SU-DHL-6 (cell line): ENCODE measurements at regions not wholly inside any gene's neighbourhood (a gene's known extent, or its start where the extent isn't known, plus 50 kb on each side); places are given as distances from the start of the nearest gene placed in this dataset.

Source experiments
- H2AFZ ChIP-seq: fragments of 200-600 bp; sonication (generic); 2 replicates; pipeline ENCODE4 v1.6.1; 2014; ENCODE audit warnings: low read depth, mild to moderate bottlenecking, moderate library complexity, mixed read lengths, antibody characterized with exemption, low read length; ENCODE audit not compliant: severe bottlenecking
- H3F3A ChIP-seq: fragments of 200-600 bp; shearing (Covaris generic); 2 replicates; pipeline ENCODE4 v1.6.0; 2016; ENCODE audit warnings: antibody characterized with exemption, mild to moderate bottlenecking; ENCODE audit not compliant: insufficient read depth
- H3K27ac ChIP-seq: fragments of 200-600 bp; sonication (generic); 2 replicates; pipeline ENCODE4 v1.5.1; 2016; ENCODE audit warnings: low read depth, mild to moderate bottlenecking, low read length, moderate library complexity, mixed read lengths
- H3K27me3 ChIP-seq: fragments of 200-600 bp; sonication (generic), shearing (Covaris generic); 2 replicates; pipeline ENCODE4 v1.6.0; 2014; ENCODE audit warnings: mild to moderate bottlenecking, low read length
- H3K36me3 ChIP-seq: fragments of 200-600 bp; sonication (generic); 2 replicates; pipeline ENCODE4 v1.6.1; 2014; ENCODE audit warnings: mild to moderate bottlenecking, low read length, mixed read lengths
- H3K4me2 ChIP-seq: fragments of 300-600, 200-600 bp; shearing (Covaris generic), sonication (generic); 2 replicates; pipeline ENCODE4 v1.6.0; 2014; ENCODE audit warnings: low read length, low read depth, mild to moderate bottlenecking; ENCODE audit not compliant: poor library complexity, severe bottlenecking
- H3K4me3 ChIP-seq: fragments of 200-600 bp; sonication (generic); 2 replicates; pipeline ENCODE4 v1.5.1; 2014; ENCODE audit warnings: antibody characterized with exemption, low read length, mild to moderate bottlenecking, mixed read lengths; ENCODE audit not compliant: insufficient read depth, poor library complexity, severe bottlenecking
- H3K79me2 ChIP-seq: fragments of 200-600 bp; sonication (generic); 2 replicates; pipeline ENCODE4 v1.6.1; 2014; ENCODE audit warnings: mild to moderate bottlenecking, low read length, moderate library complexity; ENCODE audit not compliant: insufficient read depth
- H3K9ac ChIP-seq: fragments of 200-600 bp; sonication (generic); 2 replicates; pipeline ENCODE4 v1.7.0; 2014; ENCODE audit warnings: mild to moderate bottlenecking, low read length
- H3K9me2 ChIP-seq: fragments of 200-600 bp; sonication (generic); replicated peaks from 2 replicates; pipeline ENCODE4 v1.6.1; 2014; ENCODE audit warnings: low read length; ENCODE audit not compliant: insufficient read depth
- H3K9me3 ChIP-seq: fragments of 200-600 bp; sonication (generic); 2 replicates; pipeline ENCODE4 v1.6.1; 2014; ENCODE audit warnings: low read length, mixed read lengths; ENCODE audit not compliant: insufficient read depth
- H4K20me1 ChIP-seq: fragments of 200-600 bp; sonication (generic); 2 replicates; pipeline ENCODE4 v1.6.1; 2014; ENCODE audit warnings: low read depth, mild to moderate bottlenecking, antibody characterized with exemption, low read length, moderate library complexity, mixed read lengths
- EZH2phosphoT487 ChIP-seq: fragments of 200-600 bp; sonication (generic), shearing (Covaris generic); conservative IDR thresholded peaks from 2 replicates; pipeline ENCODE4 v1.6.1; 2018; ENCODE audit warnings: mild to moderate bottlenecking, antibody characterized with exemption, low read length, moderate library complexity, mixed read lengths
- TF ChIP-seq, protein P1 (sequence below): fragments of 200-600 bp; sonication (generic); IDR thresholded peaks from one replicate; pipeline ENCODE4 v1.5.1; 2017; ENCODE audit warnings: antibody characterized with exemption, mild to moderate bottlenecking, low read length, moderate library complexity; ENCODE audit not compliant: insufficient read depth, poor library complexity, severe bottlenecking

DNA sequence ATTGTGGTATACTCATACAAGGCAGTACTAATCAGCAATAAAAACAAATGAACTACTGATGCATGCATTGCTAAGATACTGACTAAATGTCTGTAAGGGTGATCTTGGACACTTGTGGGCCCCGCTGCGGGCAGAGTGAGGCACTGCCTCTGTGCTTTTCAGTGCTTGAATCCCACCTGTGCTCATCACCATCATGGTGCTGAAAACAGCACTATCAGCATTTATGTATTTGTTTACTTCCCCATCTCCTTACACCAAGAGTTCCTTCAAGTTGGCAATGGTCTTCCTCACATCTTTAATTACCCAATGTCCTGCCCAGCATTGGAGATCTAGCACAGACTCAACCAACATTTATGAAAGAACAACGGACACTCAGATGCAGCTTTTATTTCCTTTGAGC is 193.7 kb upstream of the RFC3 start:
- H3K27ac ChIP-seq, result no peak overlapping the region
- H2AFZ ChIP-seq, result no peak overlapping the region
- H3K27me3 ChIP-seq, result no peaks in the 10 kb centered on the region
- no peaks in the 10 kb centered on the region for H3K9me2 ChIP-seq
- H3K79me2 ChIP-seq, result no peaks in the 10 kb centered on the region
- no peaks in the 10 kb centered on the region for H3K9me3 ChIP-seq
- H3F3A ChIP-seq, result no peaks in the 10 kb centered on the region
- H3K9ac ChIP-seq, result no peak overlapping the region
- H3K4me3 ChIP-seq, result no peak overlapping the region
- H3K4me2 ChIP-seq, result no peak overlapping the region
- no peak for TF ChIP-seq EZH2phosphoT487
- TF ChIP-seq, protein P1, sequence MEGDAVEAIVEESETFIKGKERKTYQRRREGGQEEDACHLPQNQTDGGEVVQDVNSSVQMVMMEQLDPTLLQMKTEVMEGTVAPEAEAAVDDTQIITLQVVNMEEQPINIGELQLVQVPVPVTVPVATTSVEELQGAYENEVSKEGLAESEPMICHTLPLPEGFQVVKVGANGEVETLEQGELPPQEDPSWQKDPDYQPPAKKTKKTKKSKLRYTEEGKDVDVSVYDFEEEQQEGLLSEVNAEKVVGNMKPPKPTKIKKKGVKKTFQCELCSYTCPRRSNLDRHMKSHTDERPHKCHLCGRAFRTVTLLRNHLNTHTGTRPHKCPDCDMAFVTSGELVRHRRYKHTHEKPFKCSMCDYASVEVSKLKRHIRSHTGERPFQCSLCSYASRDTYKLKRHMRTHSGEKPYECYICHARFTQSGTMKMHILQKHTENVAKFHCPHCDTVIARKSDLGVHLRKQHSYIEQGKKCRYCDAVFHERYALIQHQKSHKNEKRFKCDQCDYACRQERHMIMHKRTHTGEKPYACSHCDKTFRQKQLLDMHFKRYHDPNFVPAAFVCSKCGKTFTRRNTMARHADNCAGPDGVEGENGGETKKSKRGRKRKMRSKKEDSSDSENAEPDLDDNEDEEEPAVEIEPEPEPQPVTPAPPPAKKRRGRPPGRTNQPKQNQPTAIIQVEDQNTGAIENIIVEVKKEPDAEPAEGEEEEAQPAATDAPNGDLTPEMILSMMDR, result no peak
- no peaks in the 10 kb centered on the region for H4K20me1 ChIP-seq
- no peaks in the 10 kb centered on the region for H3K36me3 ChIP-seq

DNA sequence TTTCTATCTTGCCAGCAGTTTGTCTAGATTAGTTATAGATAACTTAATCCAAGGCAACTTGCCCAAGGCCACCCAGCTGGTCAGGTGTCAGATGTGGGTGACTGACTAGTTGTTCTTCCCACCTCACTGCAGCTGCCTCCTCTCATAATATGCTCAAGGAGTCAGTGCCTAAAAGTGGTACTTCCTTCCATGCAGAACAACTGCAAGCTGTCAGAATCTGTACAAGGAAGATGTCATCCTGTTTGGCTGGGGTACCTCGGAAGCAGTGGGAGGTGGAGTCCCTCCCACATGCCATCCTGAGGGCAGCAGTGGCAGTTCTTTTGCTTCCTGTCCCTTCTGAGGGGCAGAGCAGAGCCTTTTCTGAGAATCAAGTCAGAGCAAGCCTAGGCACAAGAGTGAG is 193.2 kb upstream of the RFC3 start:
- Histone ChIP-seq H3K9me2 (no peaks in the 10 kb centered on the region), H3K36me3 (no peaks in the 10 kb centered on the region), H3K4me3 (no peak overlapping the region), H3K27ac (no peak overlapping the region), H3K9me3 (no peaks in the 10 kb centered on the region), H2AFZ (no peak overlapping the region), H3K4me2 (no peak overlapping the region), H3K79me2 (no peaks in the 10 kb centered on the region), H3K9ac (no peak overlapping the region), H4K20me1 (no peaks in the 10 kb centered on the region), H3K27me3 (no peaks in the 10 kb centered on the region), H3F3A (no peaks in the 10 kb centered on the region)
- TF ChIP-seq EZH2phosphoT487, result no peak
- TF ChIP-seq, protein P1, result no peak

DNA sequence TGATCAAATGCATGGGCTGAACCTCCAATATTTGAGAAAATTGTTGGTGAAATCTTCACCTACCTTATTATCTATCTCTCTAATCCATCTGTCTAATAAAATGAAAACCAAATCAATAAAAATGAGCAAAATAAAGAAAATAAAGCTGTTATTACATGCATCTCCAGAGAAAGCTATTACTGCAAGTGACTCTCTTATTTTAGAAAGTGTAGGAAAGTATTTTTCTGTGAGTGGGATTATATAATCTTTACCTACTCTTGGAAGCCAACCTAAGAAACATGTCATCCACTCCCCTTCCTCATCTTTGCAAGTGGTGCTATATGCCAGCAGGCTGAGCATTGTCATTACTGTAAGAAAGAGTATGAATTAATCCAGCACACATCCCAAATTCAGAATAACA is 191.5 kb upstream of the RFC3 start:
- Histone ChIP-seq H3K9me3 (no peaks in the 10 kb centered on the region), H3K9ac (no peak overlapping the region), H3F3A (no peaks in the 10 kb centered on the region), H3K4me2 (no peak overlapping the region), H3K9me2 (no peaks in the 10 kb centered on the region), H3K27me3 (no peaks in the 10 kb centered on the region), H4K20me1 (no peaks in the 10 kb centered on the region), H3K4me3 (no peak overlapping the region), H3K27ac (no peak overlapping the region), H2AFZ (no peak overlapping the region), H3K36me3 (no peaks in the 10 kb centered on the region), H3K79me2 (no peaks in the 10 kb centered on the region)
- TF ChIP-seq, protein P1, result no peak
- TF ChIP-seq EZH2phosphoT487, result no peak

DNA sequence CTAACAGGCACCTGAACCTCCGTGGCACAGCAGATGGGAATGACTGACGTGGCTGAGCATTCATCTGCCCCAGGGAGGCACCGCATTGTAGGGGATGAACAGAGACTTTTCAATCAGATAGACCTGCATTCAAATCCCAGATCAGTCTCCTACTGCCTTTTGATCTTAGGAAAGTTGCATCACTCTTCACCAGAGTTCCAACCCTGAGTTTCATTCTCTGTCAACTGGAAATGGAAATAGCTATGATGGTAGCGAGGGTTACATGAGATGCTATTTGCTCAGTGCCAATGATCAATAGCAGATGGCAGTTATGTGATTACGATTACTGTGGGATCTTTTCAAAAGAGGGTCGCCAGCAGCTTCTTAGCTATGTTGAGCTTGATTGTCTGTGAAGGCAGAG is 189.3 kb upstream of the RFC3 start:
- H3K9me2 ChIP-seq, result no peaks in the 10 kb centered on the region
- no peak overlapping the region for H3K4me2 ChIP-seq
- no peak overlapping the region for H3K9ac ChIP-seq
- H3K9me3 ChIP-seq, result no peaks in the 10 kb centered on the region
- H3K27me3 ChIP-seq, result no peaks in the 10 kb centered on the region
- no peak overlapping the region for H3K4me3 ChIP-seq
- H3F3A ChIP-seq, result no peaks in the 10 kb centered on the region
- no peak overlapping the region for H2AFZ ChIP-seq
- no peaks in the 10 kb centered on the region for H3K36me3 ChIP-seq
- H3K79me2 ChIP-seq, result no peaks in the 10 kb centered on the region
- no peak overlapping the region for H3K27ac ChIP-seq
- no peaks in the 10 kb centered on the region for H4K20me1 ChIP-seq
- TF ChIP-seq EZH2phosphoT487, result no peak
- TF ChIP-seq, protein P1, result no peak
